ENCODE measurements at regions not wholly inside any gene's neighbourhood (a gene's known extent, or its start where the extent isn't known, plus 50 kb on each side); places are given as distances from the start of the nearest gene placed in this dataset.

DNA sequence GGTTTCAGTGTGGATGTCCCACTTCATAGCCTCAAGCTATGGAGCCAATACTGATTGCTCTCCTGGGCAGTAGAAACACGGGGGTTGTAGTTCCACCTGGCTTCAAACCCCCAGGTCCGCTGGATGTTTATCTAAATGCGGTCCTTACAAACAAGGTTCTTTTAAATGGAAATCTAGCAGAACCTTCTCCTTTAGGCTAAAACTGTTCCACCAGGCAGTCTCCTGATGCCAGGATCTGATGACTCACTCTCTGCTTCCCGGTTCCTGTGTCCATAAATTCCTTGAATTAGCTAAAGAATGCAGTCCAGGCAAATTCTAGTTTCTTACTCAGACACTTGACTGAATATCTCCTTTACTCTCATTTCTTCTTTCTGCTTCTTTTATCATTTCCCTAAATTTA is 108.4 kb upstream of the FAM3C start:
- no peaks in the 10 kb centered on the region for H3K27me3 ChIP-seq
- TF ChIP-seq POLR2A (IDR thresholded peaks at IDR 0.05), result no peak
- TF ChIP-seq, protein P1, sequence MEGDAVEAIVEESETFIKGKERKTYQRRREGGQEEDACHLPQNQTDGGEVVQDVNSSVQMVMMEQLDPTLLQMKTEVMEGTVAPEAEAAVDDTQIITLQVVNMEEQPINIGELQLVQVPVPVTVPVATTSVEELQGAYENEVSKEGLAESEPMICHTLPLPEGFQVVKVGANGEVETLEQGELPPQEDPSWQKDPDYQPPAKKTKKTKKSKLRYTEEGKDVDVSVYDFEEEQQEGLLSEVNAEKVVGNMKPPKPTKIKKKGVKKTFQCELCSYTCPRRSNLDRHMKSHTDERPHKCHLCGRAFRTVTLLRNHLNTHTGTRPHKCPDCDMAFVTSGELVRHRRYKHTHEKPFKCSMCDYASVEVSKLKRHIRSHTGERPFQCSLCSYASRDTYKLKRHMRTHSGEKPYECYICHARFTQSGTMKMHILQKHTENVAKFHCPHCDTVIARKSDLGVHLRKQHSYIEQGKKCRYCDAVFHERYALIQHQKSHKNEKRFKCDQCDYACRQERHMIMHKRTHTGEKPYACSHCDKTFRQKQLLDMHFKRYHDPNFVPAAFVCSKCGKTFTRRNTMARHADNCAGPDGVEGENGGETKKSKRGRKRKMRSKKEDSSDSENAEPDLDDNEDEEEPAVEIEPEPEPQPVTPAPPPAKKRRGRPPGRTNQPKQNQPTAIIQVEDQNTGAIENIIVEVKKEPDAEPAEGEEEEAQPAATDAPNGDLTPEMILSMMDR (IDR thresholded peaks at IDR 0.05 in 4 of 5, conservative IDR thresholded peaks at IDR 0.05 in 1 of 5), result no peak
- no peak overlapping the region for H3K27ac ChIP-seq
- DNase-seq (peak in 1 of 2 donors; percentile 10), ATAC-seq (no peak)
- H3K4me1 ChIP-seq, result no peaks in the 10 kb centered on the region
- in situ Hi-C loops (cut with MboI; ENCODE audit: low sequenced_read_pairs in 4 of 4), result no loop called here
- no peak overlapping the region for H3K4me3 ChIP-seq
- H3K36me3 ChIP-seq, result no peaks in the 10 kb centered on the region
- intact Hi-C loops (cut with DNase I; ENCODE audit: low total_unique reads), result no loop called here
- no peaks in the 10 kb centered on the region for H3K9me3 ChIP-seq

DNA sequence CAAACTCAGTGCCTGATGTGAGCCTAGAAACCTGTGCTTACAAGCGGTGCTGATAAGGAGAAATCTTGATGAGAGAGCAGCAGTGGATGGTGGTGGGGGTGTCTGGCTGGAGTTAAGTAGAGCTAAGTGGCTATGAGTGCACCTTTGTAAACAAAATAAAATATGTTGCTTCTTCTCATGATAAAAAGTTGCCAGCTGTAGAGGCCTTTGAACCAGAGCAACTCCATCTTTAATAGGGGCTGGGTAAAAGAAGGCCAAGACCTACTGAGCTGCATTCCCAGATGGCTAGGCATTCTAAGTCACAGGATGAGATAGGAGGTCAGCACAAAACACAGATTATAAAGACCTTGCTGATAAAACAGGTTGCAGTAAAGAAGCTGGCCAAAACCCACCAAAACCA is 107.6 kb upstream of the FAM3C start:
- ATAC-seq (no peak), DNase-seq (no peak)
- Histone ChIP-seq H3K36me3 (no peaks in the 10 kb centered on the region), H3K4me3 (no peak overlapping the region), H3K27ac (no peak overlapping the region), H3K27me3 (no peaks in the 10 kb centered on the region), H3K4me1 (no peaks in the 10 kb centered on the region), H3K9me3 (no peaks in the 10 kb centered on the region)
- TF ChIP-seq POLR2A (IDR thresholded peaks at IDR 0.05), result no peak
- TF ChIP-seq, protein P1 (IDR thresholded peaks at IDR 0.05 in 4 of 5, conservative IDR thresholded peaks at IDR 0.05 in 1 of 5), result no peak
- in situ Hi-C loops (cut with MboI; ENCODE audit: low sequenced_read_pairs in 4 of 4) (no loop called here), intact Hi-C loops (cut with DNase I; ENCODE audit: low total_unique reads) (no loop called here)

DNA sequence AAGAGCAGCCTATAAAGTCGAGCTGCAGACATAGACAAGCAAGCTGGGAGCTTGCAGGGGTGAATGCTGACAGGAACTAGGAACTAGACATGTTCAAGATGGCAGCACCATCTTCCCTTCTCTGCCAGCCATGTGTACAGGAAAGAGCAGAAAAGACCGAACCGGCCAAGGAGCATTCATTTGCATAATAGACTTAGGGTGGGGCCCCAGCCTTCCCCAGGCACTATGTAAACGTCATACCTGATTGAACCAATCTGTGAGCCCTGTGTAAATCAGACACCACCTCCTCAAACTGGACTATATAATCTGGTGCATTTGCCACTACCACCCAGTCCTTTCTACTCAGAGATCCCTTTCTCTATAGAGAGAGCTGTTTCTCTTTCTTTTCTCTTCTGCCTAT is 106.9 kb upstream of the FAM3C start:
- H3K36me3 ChIP-seq, result no peaks in the 10 kb centered on the region
- intact Hi-C loops (cut with DNase I; ENCODE audit: low total_unique reads), result no loop called here
- no peaks in the 10 kb centered on the region for H3K27me3 ChIP-seq
- ATAC-seq, result no peak
- in situ Hi-C loops (cut with MboI; ENCODE audit: low sequenced_read_pairs in 4 of 4), result no loop called here
- H3K4me1 ChIP-seq, result no peaks in the 10 kb centered on the region
- TF ChIP-seq, protein P1 (IDR thresholded peaks at IDR 0.05 in 4 of 5, conservative IDR thresholded peaks at IDR 0.05 in 1 of 5), result no peak
- TF ChIP-seq POLR2A (IDR thresholded peaks at IDR 0.05), result no peak
- no peak overlapping the region for H3K27ac ChIP-seq
- no peaks in the 10 kb centered on the region for H3K9me3 ChIP-seq
- DNase-seq, result no peak
- no peak overlapping the region for H3K4me3 ChIP-seq

GRCh38 chr7:121501566-121501965 is 105.5 kb upstream of the FAM3C start:
- intact Hi-C loops (cut with DNase I; ENCODE audit: low total_unique reads) (no loop called here), in situ Hi-C loops (cut with MboI; ENCODE audit: low sequenced_read_pairs in 4 of 4) (no loop called here)
- DNase-seq (no peak), ATAC-seq (no peak)
- no peaks in the 10 kb centered on the region for H3K4me1 ChIP-seq
- no peak overlapping the region for H3K27ac ChIP-seq
- no peaks in the 10 kb centered on the region for H3K27me3 ChIP-seq
- H3K4me3 ChIP-seq, result no peak overlapping the region
- no peaks in the 10 kb centered on the region for H3K9me3 ChIP-seq
- H3K36me3 ChIP-seq, result no peaks in the 10 kb centered on the region
- TF ChIP-seq, protein P1 (IDR thresholded peaks at IDR 0.05 in 4 of 5, conservative IDR thresholded peaks at IDR 0.05 in 1 of 5), result no peak
- no peak for TF ChIP-seq POLR2A (IDR thresholded peaks at IDR 0.05)

- intact Hi-C loops (cut with DNase I; ENCODE audit: low total_unique reads) (no loop called here), in situ Hi-C loops (cut with MboI; ENCODE audit: low sequenced_read_pairs in 4 of 4) (no loop called here)
- ATAC-seq, result no peak
- no peaks in the 10 kb centered on the region for H3K9me3 ChIP-seq
- no peak overlapping the region for H3K27ac ChIP-seq
- no peaks in the 10 kb centered on the region for H3K36me3 ChIP-seq
- TF ChIP-seq, protein P1 (IDR thresholded peaks at IDR 0.05 in 4 of 5, conservative IDR thresholded peaks at IDR 0.05 in 1 of 5), result no peak
- no peak for TF ChIP-seq POLR2A (IDR thresholded peaks at IDR 0.05)
- no peaks in the 10 kb centered on the region for H3K4me1 ChIP-seq
- H3K27me3 ChIP-seq, result no peaks in the 10 kb centered on the region
- no peak for DNase-seq
- no peak overlapping the region for H3K4me3 ChIP-seq
Observed at GRCh38 chr7:121500360-121501058, 104.4 kb upstream of the FAM3C start.

Data from gastrocnemius medialis (tissue), 4 donors.